SU-DHL-6 (cell line): ENCODE measurements at regions not wholly inside any gene's neighbourhood (a gene's known extent, or its start where the extent isn't known, plus 50 kb on each side); places are given as distances from the start of the nearest gene placed in this dataset.

Source experiments
- CTCF ChIP-seq: fragments of 200-600 bp; sonication (generic); IDR thresholded peaks from one replicate; pipeline ENCODE4 v1.5.1; 2017; ENCODE audit warnings: antibody characterized with exemption, mild to moderate bottlenecking, low read length, moderate library complexity; ENCODE audit not compliant: insufficient read depth, poor library complexity, severe bottlenecking
- EZH2phosphoT487 ChIP-seq: fragments of 200-600 bp; sonication (generic), shearing (Covaris generic); conservative IDR thresholded peaks from 2 replicates; pipeline ENCODE4 v1.6.1; 2018; ENCODE audit warnings: mild to moderate bottlenecking, antibody characterized with exemption, low read length, moderate library complexity, mixed read lengths

- TF ChIP-seq CTCF (no peak), EZH2phosphoT487 (no peak)
These were observed 1521.3 kb downstream of the SI start for GRCh38 chr3:163556813-163557523.
